ENCODE measurements at regions not wholly inside any gene's neighbourhood (a gene's known extent, or its start where the extent isn't known, plus 50 kb on each side); places are given as distances from the start of the nearest gene placed in this dataset.

DNA sequence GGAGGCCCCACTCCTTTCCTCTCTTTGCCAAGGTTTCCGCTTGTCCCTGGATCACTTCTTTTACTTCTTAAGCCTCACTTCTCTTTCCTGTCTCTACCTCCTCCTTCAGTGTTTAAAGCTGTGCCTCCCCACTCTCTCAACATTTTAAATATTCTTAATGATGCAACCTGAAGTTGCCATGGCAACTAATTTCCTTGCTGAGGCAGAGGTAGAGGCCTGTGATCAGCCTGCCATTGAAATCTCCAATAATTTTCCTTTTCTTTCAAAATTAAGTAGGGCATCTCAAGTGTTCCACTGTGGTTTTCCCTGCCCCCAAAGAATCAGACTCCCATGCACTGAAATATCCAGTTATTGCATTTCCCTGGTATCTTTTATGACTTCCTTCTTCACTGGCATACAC lies 108.6 kb upstream of the VRK1 start:
- ATAC-seq (ENCODE audit: low FRiP score) (no peak), DNase-seq (no peak)
- WGBS, 2 donors: 78 to 82% methylated on average over 1 of the region's 1 CpG
- Histone ChIP-seq H3K9me3 (ENCODE audit: control insufficient read depth, low read length) (peaks cover 1% of the 10 kb centered on the region), H3K4me1 (ENCODE audit: control insufficient read depth in 1 of 2, insufficient read depth in 2 of 2, low read length in 2 of 2) (no peaks in the 10 kb centered on the region), H3K4me3 (ENCODE audit: low read length in 2 of 2) (no peak overlapping the region), H3K27me3 (ENCODE audit: control insufficient read depth in 1 of 2, insufficient read depth in 2 of 2, low read length in 1 of 2) (peaks cover 0 to 2% of the 10 kb centered on the region in 2 donors), H3K36me3 (ENCODE audit: control insufficient read depth in 1 of 2, insufficient read depth in 2 of 2, low read length in 1 of 2) (no peaks in the 10 kb centered on the region), H3K27ac (ENCODE audit: low read depth in 1 of 2, low read length in 2 of 2) (no peak overlapping the region)
- intact Hi-C loops (cut with DNase I): no loop called here

DNA sequence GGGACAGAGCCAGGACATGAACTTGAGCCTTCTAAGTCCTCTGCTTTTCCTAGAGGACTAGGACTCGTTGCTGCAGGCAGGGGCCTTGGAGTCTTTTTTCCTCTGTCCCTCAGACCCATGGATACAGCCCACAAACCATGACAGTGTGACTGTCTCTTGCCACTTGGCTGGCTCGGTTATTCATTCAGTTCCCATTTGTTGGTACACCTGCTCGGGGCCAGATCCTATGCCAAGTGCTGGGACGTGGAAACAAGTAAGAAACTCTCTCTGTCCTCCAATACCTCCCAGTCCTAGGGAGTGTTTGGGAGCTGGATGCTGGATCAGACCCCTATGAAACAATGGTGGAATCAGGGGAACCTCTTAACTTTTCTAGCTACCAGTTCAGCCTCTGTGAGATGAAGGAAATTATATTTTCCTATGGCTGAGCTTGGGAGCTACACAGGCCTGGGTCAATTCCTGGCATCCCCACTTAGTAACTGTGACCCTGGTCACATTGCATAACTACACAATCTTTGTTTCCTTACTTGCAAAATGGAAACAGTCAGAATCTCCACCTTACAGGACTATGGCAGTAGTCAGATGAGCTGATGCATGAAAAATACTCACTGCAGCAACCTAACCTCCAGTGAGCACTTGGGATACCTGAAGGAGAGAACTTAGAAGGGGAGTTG lies 106.3 kb upstream of the VRK1 start:
- ATAC-seq (ENCODE audit: low FRiP score) (no peak), DNase-seq (no peak)
- H3K4me1 ChIP-seq (ENCODE audit: control insufficient read depth in 1 of 2, insufficient read depth in 2 of 2, low read length in 2 of 2): no peaks in the 10 kb centered on the region
- no peaks in the 10 kb centered on the region for H3K36me3 ChIP-seq (ENCODE audit: control insufficient read depth in 1 of 2, insufficient read depth in 2 of 2, low read length in 1 of 2)
- no peak overlapping the region for H3K27ac ChIP-seq (ENCODE audit: low read depth in 1 of 2, low read length in 2 of 2)
- WGBS, 2 donors: 71 to 77% methylated on average over 4 of the region's 4 CpGs
- intact Hi-C loops (cut with DNase I): no loop called here
- H3K27me3 ChIP-seq (ENCODE audit: control insufficient read depth in 1 of 2, insufficient read depth in 2 of 2, low read length in 1 of 2): peaks cover 0 to 2% of the 10 kb centered on the region in 2 donors
- H3K4me3 ChIP-seq (ENCODE audit: low read length in 2 of 2): no peak overlapping the region
- H3K9me3 ChIP-seq (ENCODE audit: control insufficient read depth, low read length): peaks cover 1% of the 10 kb centered on the region

DNA sequence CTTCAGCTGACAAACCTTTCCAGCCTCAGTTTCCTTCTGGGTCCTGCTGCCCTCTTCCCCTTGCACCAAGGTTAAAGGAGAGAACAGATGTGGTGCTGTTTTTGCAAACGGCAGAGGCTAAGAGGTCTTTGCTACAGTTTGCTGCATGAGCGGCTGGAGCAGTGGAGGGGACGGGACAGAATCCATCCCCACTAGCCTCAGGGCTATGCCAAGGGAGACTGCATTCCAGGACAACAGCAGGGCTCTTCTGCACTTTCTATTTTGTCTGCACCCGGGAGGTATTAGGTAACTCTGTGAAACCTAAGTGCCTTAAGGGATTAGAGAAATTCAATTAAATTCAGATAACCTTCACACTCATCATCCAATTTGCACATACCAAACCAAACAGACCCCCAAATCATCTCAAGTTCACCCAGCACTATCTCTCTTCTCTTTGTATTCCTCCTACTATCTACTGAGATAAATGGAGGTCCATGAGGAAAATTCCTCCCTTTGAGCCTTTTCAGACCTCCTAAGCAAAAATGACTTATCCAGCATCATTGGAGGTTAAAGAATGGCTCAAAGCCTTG lies 103.8 kb upstream of the VRK1 start:
- intact Hi-C loops (cut with DNase I): no loop called here
- Histone ChIP-seq H3K36me3 (ENCODE audit: control insufficient read depth in 1 of 2, insufficient read depth in 2 of 2, low read length in 1 of 2) (no peaks in the 10 kb centered on the region), H3K27ac (ENCODE audit: low read depth in 1 of 2, low read length in 2 of 2) (no peak overlapping the region), H3K4me1 (ENCODE audit: control insufficient read depth in 1 of 2, insufficient read depth in 2 of 2, low read length in 2 of 2) (no peaks in the 10 kb centered on the region), H3K9me3 (ENCODE audit: control insufficient read depth, low read length) (peaks cover 1% of the 10 kb centered on the region), H3K27me3 (ENCODE audit: control insufficient read depth in 1 of 2, insufficient read depth in 2 of 2, low read length in 1 of 2) (peaks cover 0 to 2% of the 10 kb centered on the region in 2 donors), H3K4me3 (ENCODE audit: low read length in 2 of 2) (no peak overlapping the region)
- ATAC-seq (ENCODE audit: low FRiP score) (no peak), DNase-seq (no peak)
- WGBS, 2 donors: 54 to 61% methylated on average over 4 of the region's 4 CpGs

GRCh38 chr14:96693987-96694386 lies 103.2 kb upstream of the VRK1 start:
- WGBS, 2 donors: 58 to 62% methylated on average over 4 of the region's 4 CpGs
- DNase-seq (no peak), ATAC-seq (ENCODE audit: low FRiP score) (no peak)
- no peaks in the 10 kb centered on the region for H3K4me1 ChIP-seq (ENCODE audit: control insufficient read depth in 1 of 2, insufficient read depth in 2 of 2, low read length in 2 of 2)
- H3K27me3 ChIP-seq (ENCODE audit: control insufficient read depth in 1 of 2, insufficient read depth in 2 of 2, low read length in 1 of 2): peaks cover 0 to 2% of the 10 kb centered on the region in 2 donors
- H3K9me3 ChIP-seq (ENCODE audit: control insufficient read depth, low read length): peaks cover 1% of the 10 kb centered on the region
- intact Hi-C loops (cut with DNase I): no loop called here
- no peaks in the 10 kb centered on the region for H3K36me3 ChIP-seq (ENCODE audit: control insufficient read depth in 1 of 2, insufficient read depth in 2 of 2, low read length in 1 of 2)
- no peak overlapping the region for H3K27ac ChIP-seq (ENCODE audit: low read depth in 1 of 2, low read length in 2 of 2)
- no peak overlapping the region for H3K4me3 ChIP-seq (ENCODE audit: low read length in 2 of 2)

GRCh38 chr14:96698960-96699539 lies 98.1 kb upstream of the VRK1 start:
- Histone ChIP-seq H3K4me3 (ENCODE audit: low read length in 2 of 2) (no peak overlapping the region), H3K27ac (ENCODE audit: low read depth in 1 of 2, low read length in 2 of 2) (no peak overlapping the region), H3K27me3 (ENCODE audit: control insufficient read depth in 1 of 2, insufficient read depth in 2 of 2, low read length in 1 of 2) (no peaks in the 10 kb centered on the region), H3K36me3 (ENCODE audit: control insufficient read depth in 1 of 2, insufficient read depth in 2 of 2, low read length in 1 of 2) (no peaks in the 10 kb centered on the region), H3K9me3 (ENCODE audit: control insufficient read depth, low read length) (no peaks in the 10 kb centered on the region), H3K4me1 (ENCODE audit: control insufficient read depth in 1 of 2, insufficient read depth in 2 of 2, low read length in 2 of 2) (no peaks in the 10 kb centered on the region)
- intact Hi-C loops (cut with DNase I): no loop called here
- ATAC-seq (ENCODE audit: low FRiP score): no peak
- WGBS, 2 donors: 76 to 84% methylated on average over 15 of the region's 15 CpGs
- no peak for DNase-seq

GRCh38 chr14:96699666-96700065 lies 97.5 kb upstream of the VRK1 start:
- no peak for DNase-seq

DNA sequence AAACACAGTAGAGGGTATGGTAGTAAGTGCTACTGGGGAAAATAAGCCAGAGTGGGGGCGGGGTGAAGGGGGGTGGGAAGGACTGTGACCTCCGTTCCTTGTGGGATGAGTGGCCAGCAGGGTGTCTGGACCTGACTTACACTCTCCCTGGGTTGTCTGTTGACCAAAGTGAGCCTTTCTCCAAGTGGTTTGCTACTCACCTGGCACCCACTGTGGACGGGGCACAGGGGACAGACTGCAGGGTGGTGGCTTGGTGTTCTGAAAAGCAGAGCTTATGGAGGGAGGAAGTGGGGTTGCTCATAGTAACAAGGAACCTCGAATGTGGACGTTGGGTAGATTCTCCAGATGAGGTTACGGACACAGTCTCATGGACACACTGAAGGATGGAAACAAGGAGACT lies 94.4 kb upstream of the VRK1 start:
- no peaks in the 10 kb centered on the region for H3K36me3 ChIP-seq (ENCODE audit: control insufficient read depth in 1 of 2, insufficient read depth in 2 of 2, low read length in 1 of 2)
- no peaks in the 10 kb centered on the region for H3K4me1 ChIP-seq (ENCODE audit: control insufficient read depth in 1 of 2, insufficient read depth in 2 of 2, low read length in 2 of 2)
- intact Hi-C loops (cut with DNase I): no loop called here
- H3K27me3 ChIP-seq (ENCODE audit: control insufficient read depth in 1 of 2, insufficient read depth in 2 of 2, low read length in 1 of 2): no peaks in the 10 kb centered on the region
- 73 to 83% methylated on average over 6 of the region's 6 CpGs for WGBS, 2 donors
- no peak for ATAC-seq (ENCODE audit: low FRiP score)
- H3K9me3 ChIP-seq (ENCODE audit: control insufficient read depth, low read length): no peaks in the 10 kb centered on the region
- no peak overlapping the region for H3K27ac ChIP-seq (ENCODE audit: low read depth in 1 of 2, low read length in 2 of 2)
- no peak overlapping the region for H3K4me3 ChIP-seq (ENCODE audit: low read length in 2 of 2)
- DNase-seq: no peak

More at GRCh38 chr14:96699666-96700065, 97.5 kb upstream of the VRK1 start:
- intact Hi-C loops (cut with DNase I): no loop called here
- H3K27me3 ChIP-seq (ENCODE audit: control insufficient read depth in 1 of 2, insufficient read depth in 2 of 2, low read length in 1 of 2): no peaks in the 10 kb centered on the region
- H3K4me1 ChIP-seq (ENCODE audit: control insufficient read depth in 1 of 2, insufficient read depth in 2 of 2, low read length in 2 of 2): no peaks in the 10 kb centered on the region
- no peak for ATAC-seq (ENCODE audit: low FRiP score)
- no peak overlapping the region for H3K4me3 ChIP-seq (ENCODE audit: low read length in 2 of 2)
- WGBS, 2 donors: 94 to 95% methylated on average over 3 of the region's 3 CpGs
- no peaks in the 10 kb centered on the region for H3K9me3 ChIP-seq (ENCODE audit: control insufficient read depth, low read length)
- no peaks in the 10 kb centered on the region for H3K36me3 ChIP-seq (ENCODE audit: control insufficient read depth in 1 of 2, insufficient read depth in 2 of 2, low read length in 1 of 2)
- H3K27ac ChIP-seq (ENCODE audit: low read depth in 1 of 2, low read length in 2 of 2): no peak overlapping the region

- Histone ChIP-seq H3K4me1 (ENCODE audit: control insufficient read depth in 1 of 2, insufficient read depth in 2 of 2, low read length in 2 of 2) (no peaks in the 10 kb centered on the region), H3K36me3 (ENCODE audit: control insufficient read depth in 1 of 2, insufficient read depth in 2 of 2, low read length in 1 of 2) (no peaks in the 10 kb centered on the region), H3K9me3 (ENCODE audit: control insufficient read depth, low read length) (no peaks in the 10 kb centered on the region), H3K27ac (ENCODE audit: low read depth in 1 of 2, low read length in 2 of 2) (no peak overlapping the region), H3K4me3 (ENCODE audit: low read length in 2 of 2) (no peak overlapping the region), H3K27me3 (ENCODE audit: control insufficient read depth in 1 of 2, insufficient read depth in 2 of 2, low read length in 1 of 2) (no peaks in the 10 kb centered on the region)
- DNase-seq (no peak), ATAC-seq (ENCODE audit: low FRiP score) (no peak)
- intact Hi-C loops (cut with DNase I): no loop called here
- 46 to 47% methylated on average over 10 of the region's 10 CpGs for WGBS, 2 donors
Measured at GRCh38 chr14:96705422-96706092, 91.6 kb upstream of the VRK1 start.

All from aorta (tissue), 5 donors.